Activated CD4-positive, CD25-positive, alpha-beta regulatory T cell treated with anti-CD3 and anti-CD28 coated beads, Interleukin-2, amount 50 U/mL, for 24 hours (primary cell): ENCODE measurements at regions not wholly inside any gene's neighbourhood (a gene's known extent, or its start where the extent isn't known, plus 50 kb on each side); places are given as distances from the start of the nearest gene placed in this dataset.

ENCODE experiments used
- ATAC-seq, 2 donors: fragments of 150-1000 bp; cut with Tn5 transposase; one replicate each; pipeline ENCODE4 v1.10.0; 2021; ENCODE audit warnings: mild to moderate bottlenecking in 1 of 2, moderate library complexity in 1 of 2

DNA sequence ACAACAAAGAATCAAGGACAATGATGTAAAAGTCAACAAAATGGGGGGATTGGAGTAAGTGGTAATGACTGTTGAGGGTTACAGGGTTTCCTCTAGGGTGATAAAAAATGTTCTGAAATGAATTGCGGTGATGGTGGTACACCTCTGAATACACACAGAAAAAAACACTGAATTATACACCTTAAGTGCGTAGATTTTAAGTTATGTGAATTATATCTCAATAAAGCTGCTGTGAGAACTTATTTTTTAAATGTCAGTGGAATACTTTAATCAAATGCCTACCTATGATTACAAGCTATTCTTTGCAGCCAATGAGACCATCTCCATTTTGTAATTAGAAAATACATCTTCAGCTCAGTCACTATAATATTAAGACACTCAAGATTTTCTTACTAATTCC is 53.5 kb downstream of the ZNF608 start:
- no peak for ATAC-seq

- ATAC-seq = no peak
Measured at GRCh38 chr5:124692324-124692723, 54.1 kb downstream of the ZNF608 start.

DNA sequence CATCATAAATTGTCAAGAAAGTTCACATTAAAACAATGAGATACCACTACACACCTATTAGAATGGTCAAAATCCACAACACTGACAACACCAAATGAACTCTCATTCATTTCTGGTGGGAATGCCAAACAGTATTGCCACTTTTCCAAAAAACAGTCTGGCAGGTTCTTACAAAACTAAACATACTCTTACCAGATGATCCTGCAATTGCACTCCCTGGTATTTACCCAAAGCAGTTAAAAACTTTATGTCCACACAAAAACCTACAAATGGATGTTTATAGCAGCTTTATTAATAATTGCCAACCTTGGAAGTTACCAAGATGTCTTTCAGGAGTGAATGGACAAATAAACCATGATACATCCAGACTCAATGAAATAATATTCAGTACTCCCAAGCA is 56.8 kb downstream of the ZNF608 start:
- no peak for ATAC-seq

DNA sequence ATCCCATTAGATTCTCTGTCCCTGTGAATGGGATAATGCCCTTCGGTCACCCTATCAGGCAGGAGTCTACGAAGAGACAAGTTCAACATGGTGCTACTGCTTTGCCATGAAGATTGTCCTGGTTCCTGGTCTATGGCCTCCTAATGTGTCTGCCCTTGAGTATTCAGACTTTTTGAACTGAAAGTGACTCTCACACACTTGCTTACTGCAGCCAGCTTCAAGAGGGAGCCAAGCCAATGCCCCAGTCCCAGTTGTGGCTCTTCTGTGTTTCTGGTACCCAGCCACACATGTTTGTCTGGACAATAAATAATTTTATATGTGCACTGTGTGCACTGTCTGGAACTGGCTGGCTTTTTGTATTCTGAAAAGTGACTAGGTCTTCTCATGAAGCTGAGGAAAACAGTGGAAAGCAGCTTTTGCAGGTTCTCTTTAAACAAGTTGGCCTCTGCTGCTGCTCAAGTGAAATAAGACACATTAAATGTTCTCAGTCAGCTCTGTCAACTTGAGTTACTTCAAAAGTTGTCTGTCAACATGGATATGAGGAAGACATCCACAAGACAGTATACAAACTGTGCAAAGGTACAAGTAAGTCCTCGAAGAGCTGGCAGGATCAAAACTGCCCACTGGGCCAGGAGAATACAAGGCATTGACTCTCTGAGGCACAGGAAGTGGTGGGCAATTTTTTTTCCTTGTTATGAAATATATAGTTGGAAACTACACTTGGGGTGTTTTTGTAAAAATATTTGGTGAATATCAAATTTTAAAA is 60.0 kb downstream of the ZNF608 start:
- no peak for ATAC-seq

DNA sequence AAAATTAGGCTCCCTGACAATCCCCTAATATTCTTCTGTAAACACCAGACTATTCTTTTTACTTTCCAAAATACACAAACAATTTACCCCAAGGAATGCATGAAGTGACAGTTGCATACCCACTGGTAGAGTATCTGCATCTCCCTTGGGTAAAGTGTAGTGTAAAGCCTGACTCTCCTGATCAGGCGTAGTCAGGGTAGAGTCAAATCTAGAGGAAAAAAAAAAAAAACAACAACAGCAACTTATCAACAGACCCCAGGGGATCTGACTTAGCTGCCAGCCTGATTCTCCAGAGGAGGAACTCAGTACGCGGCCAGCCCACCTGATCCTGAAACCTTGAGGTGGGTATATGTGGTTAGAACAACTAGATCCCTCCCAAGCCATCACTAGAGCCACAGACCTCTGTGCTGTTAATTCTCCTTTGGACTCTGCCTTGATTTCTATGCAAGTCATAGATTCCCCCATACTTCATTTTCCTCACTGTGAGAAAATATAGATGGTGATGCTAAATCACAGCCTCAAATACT is 61.0 kb downstream of the ZNF608 start:
- no peak for ATAC-seq

GRCh38 chr5:124683917-124684555 is 62.4 kb downstream of the ZNF608 start:
- ATAC-seq = no peak

DNA sequence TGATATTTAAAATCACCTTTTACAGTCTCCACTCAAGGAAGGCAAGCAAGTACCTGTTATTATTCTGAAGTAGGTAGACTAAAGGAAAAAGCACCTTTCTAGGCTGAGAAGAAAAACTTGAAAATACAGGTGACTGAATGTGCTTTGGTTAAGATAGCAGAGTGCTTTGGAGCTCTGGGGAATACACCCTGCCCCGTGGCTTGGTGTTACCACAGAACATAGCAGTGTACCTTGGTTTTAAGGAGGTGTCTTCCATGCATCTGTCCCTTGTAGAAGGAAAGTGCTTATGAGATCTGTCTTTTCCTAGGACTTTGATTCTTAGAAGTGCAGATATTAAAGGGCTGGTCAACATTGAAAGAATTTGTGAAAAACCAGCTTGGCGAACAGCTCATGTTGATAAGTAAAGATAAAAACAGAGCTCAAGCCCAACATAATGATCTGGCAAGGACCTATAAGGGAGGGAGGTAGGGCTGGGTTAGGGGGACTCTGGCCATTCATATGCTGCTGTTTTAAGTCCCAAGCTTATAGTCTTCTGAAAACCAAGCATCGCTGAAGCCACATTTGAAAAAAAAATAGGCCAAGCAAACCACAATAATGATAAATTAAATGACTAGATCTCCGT is 66.8 kb downstream of the ZNF608 start:
- no peak for ATAC-seq

DNA sequence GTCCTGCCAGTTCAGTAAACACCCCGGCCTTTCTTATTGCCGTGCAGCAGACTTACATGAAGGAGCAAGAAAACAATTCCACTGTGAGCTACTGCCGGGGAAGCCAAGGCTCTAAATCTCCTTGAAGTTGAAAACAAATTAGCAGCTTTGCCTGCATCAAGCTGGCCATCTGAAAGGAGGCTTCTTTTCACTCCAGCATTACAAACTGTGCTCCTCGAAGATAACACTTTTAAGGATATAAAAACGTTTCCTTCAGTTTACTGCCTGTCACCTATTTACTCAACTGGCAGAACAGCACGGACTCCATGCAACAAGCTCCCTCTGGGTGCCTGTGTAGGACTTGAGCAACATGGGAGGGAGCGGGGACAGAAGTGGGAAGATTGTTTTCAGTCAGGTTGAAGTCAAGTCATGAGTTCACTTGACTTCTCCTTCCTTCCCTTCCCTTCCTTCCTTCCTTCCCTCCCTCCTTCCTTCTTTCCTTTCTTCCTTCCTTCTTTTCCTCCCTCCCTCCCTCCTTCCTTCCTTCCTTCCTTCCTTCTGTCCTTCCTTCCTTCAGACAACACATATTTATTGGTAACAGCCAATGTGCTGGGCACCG is 67.4 kb downstream of the ZNF608 start:
- ATAC-seq = no peak

GRCh38 chr5:124678468-124678867 is 68.0 kb downstream of the ZNF608 start:
- no peak for ATAC-seq

DNA sequence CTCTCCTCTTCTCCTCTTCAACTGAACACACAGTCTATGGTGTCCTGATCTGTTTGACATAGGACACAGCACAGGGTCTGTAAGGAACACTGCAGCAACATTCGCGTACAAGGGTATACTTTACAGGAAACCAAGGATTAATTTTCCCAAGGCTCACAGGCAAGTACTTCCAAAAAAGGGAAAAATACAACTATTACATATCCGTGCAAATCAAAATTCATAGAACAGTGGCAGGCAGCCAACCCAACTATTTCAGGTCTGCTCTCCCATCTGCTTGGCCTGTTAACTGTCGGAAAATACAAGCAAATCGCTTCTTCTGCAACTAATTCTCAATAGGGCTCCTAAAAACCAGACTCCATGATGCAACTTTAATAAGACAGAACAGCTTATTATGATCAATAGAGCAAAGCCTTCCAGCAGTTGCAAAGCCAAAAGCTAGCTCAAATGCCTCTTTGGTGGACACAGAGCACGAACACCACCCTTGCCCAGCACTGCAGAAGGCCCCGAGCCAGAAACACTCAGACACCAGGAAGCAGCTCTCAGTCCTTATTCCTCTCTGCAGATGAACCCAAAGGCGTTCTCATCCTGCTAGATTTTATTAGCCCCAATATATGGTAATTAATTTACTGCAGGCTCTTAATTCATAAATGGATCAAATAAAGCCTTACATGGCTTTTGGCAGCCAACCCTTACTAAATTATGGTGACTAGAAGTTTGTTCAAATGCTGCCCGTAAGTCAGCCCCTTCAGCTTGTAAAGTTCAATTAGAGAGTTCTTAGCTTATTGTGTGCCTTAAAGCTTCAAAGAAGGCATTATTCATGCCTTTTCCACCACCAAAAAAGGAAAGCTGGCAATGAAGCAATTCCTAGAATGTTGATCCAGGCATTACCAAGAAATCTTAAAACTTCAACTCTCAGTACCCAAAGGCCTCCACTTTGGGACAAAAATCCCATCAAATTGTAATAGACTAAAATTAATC is 68.8 kb downstream of the ZNF608 start:
- ATAC-seq = no peak

- no peak for ATAC-seq
Measured at GRCh38 chr5:124675931-124676846, 70.2 kb downstream of the ZNF608 start.

DNA sequence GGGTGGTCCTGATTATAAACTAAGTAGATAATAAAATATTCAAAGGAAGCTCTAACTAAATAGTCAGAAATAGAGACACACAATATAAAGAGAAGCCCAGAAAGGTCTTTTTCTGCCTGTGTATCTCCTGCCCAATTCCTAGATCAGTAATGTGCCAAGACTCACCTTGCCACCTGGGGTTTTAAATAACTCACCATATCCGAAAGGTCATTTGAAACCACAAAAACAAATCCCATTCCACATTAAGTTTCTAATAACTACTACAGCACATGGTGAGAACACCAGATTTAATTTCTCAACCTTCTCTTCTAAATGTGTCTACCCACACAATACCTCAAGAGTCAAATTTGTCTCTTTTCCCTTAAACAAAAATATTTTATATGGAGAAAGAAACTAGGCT is 75.2 kb downstream of the ZNF608 start:
- ATAC-seq = no peak

DNA sequence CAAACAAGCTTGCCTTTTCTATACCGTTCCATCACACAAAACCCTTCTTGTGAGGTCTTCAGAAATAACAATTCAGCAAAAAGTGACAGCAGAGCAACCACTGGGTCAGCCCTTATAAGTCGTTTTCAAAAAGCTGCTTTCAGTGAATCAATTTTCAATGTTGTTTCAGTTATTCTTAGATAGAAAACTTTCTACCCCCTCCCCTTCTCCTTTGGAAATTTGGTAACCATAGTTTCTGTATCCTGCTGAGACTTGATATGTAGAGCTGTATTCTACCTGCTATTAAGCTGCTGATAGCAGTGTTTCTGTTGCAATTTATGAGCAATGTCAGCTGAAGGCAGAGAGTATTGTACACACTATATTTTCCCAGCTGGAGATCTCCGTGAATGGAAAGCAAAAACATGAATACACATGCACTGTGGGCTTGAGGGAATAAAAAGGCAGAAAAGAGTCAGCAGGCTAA is 75.7 kb downstream of the ZNF608 start:
- ATAC-seq = no peak

DNA sequence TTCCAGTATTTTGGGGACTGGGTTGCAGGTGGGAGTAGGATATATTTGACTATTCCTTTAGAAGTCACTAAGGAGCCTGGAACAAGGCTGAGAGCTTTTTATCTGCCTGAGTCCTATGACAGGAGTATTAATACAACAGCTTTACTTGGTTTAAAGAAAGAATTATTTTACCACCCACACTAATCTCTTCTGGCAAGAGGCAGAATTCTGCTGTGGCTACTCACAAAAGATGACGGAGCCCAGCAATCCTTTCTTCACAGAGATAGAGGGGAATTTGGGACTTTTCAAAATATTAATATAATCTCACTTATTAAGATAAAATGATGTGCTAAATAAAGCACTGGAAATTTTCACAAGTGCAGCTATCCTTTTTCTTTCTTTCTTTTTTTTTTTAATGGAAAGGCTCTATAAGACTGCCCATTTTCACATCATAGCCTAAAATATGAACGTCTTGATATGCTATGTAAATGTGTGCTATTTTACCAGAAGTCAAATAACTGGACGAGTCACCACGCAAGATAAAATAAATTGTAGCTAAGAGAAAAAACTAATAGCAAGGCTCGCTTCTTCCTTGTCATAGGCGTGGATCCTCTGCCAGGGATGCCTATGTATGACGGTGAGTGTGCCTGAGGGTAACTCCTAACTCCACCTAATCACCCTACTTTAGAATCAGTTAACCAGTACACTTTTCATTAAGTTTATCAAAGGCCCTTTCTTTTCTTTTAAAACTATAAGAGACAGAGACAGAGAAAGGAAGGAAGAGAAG is 76.3 kb downstream of the ZNF608 start:
- ATAC-seq = no peak

DNA sequence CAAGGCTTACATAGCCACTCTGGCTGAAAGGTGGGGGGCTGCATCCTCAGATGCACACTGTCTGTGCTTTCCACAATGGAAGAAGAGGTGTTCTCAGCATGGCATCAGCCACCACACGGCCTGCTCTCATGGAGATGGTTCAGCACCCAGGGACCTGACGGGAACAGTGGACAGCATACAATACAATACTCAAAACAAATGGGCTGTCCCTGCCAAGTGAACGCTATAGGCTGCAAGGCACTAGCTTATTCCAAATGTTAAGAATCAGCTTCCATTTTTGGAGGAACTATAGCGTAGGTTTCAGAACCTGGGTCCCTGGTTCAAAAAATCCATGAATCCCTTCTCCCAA is 77.2 kb downstream of the ZNF608 start:
- ATAC-seq = no peak

DNA sequence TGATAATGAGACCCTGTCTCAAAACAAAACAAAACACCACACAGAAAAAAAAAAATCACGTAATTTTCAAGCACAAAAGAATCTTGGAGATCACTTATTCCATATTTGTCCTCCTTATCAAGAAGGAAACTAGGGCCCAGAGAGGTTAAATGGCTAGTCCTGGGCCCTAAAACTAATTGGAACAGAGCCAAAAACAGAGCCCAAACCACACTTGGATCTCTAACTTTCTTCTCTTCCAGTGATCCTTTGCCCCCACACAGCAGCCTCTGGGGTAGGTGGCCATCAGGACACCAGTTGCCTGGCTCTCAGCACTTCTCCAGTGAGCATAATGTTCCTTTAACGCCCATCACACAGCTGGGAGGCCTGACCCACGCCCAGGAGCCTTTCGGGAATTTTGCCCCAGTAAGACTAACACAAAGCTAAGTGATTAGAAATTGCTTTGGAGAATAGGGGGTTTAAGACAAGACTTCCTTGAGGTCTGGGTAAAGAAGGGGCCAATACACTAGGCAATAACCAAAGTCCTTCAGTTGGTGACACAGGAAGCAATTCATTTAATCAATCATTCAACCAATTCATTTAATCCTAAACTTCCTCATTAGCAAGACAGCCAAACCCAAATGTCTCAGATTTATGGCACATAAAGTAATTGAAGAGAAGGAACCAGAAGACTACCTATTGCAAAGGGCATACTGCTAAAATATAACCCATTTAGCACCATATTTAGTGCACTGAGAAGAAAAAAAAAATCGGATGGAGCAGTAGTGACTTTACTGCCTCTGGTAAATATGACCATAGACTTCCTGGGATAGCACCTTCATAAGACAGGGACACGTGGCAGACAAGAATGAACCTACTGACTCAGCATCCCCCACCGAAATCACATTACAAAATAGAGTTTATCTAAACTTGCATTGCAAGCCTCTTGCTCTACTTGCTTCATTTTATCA is 77.8 kb downstream of the ZNF608 start:
- ATAC-seq = no peak

- ATAC-seq = no peak
Measured at GRCh38 chr5:124665625-124666024, 80.8 kb downstream of the ZNF608 start.

GRCh38 chr5:124665035-124665434 is 81.4 kb downstream of the ZNF608 start:
- no peak for ATAC-seq

GRCh38 chr5:124664287-124664686 is 82.2 kb downstream of the ZNF608 start:
- no peak for ATAC-seq
